Transverse colon (tissue), 3 donors: ENCODE measurements at regions not wholly inside any gene's neighbourhood (a gene's known extent, or its start where the extent isn't known, plus 50 kb on each side); places are given as distances from the start of the nearest gene placed in this dataset.

Experiments
- CTCF ChIP-seq, 5 experiments: fragments of 200-600 bp in 3 of 5; fragments of 450-650 bp in 2 of 5; sonication (generic) in 3 of 5; IDR thresholded peaks; 1 replicate in 2 of 5; 2 replicates in 3 of 5; pipeline ENCODE4 v1.5.1; 2016 to 2017; ENCODE audit warnings: antibody characterized with exemption in 5 of 5, inconsistent platforms in 3 of 5, mild to moderate bottlenecking in 2 of 5, moderate library complexity in 1 of 5
- EP300 ChIP-seq: sonication (generic); formaldehyde crosslinking; IDR thresholded peaks from one replicate; pipeline ENCODE4 v1.6.1; 2017; ENCODE audit warnings: antibody characterized with exemption, low read depth

- TF ChIP-seq EP300 = no peak
- no peak for TF ChIP-seq CTCF (IDR thresholded peaks at IDR 0.05)
These were observed 97.1 kb upstream of the HS6ST1 start for GRCh38 chr2:128415779-128416061.
